ENCODE measurements at regions not wholly inside any gene's neighbourhood (a gene's known extent, or its start where the extent isn't known, plus 50 kb on each side); places are given as distances from the start of the nearest gene placed in this dataset.

DNA sequence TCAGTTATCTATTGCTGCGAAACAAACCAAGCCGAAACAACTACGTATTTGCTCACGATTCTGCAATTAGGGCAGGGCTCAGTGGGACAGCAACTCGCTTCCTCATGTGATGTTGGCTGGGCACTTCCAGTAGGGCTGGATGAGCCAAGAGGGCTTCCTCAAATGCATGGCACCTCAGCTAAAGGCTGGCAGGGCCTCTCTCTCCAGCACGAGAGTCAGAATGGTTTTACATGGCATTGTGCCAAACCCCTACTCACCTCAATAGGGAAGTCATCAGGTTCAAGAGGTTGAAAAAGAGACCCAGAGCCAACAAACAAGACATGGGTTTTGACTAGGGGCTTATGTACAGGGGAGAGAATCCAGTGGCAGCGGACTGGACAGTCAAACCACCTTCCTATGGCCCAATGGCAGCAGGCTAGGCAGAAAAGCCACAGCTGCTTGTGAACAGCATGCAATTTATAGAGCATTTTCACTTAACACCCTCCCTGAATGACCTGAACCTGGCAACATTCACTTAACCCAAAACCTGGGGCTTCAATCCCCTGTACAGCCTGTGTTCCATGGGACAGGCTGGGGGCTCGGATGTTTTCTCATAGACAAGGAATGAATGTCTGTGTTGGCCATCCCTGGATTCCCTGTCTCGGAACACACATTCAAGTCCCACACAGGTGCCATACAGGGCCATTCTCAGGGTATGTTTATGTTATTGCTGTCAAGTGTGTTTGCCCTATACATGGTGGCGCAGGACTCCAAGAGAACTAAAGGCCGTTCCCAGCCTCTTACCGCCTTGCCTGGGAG, 154.2 kb upstream of the NAV2 start:
- no peak for TF ChIP-seq CTCF (IDR thresholded peaks at IDR 0.05; ENCODE audit: insufficient read depth, low read depth, low read length)
- no peak for TF ChIP-seq EZH2 (IDR thresholded peaks at IDR 0.05; ENCODE audit: insufficient read depth, low read length)
- no peaks in the 10 kb centered on the region for H3K9me3 ChIP-seq (ENCODE audit: insufficient read depth, low read depth, low read length)
- Mint-ChIP-seq H3K27me3 (ENCODE audit: low read depth, unreplicated experiment) (peaks cover 39% of the 10 kb centered on the region), H3K4me1 (ENCODE audit: low read depth, unreplicated experiment) (peaks cover 4% of the 10 kb centered on the region), H3K27ac (ENCODE audit: unreplicated experiment) (no peak overlapping the region), H3K4me3 (ENCODE audit: unreplicated experiment) (no peak overlapping the region), H3K36me3 (ENCODE audit: low read depth, unreplicated experiment) (peaks cover 1% of the 10 kb centered on the region), H3K9me3 (ENCODE audit: unreplicated experiment) (no peaks in the 10 kb centered on the region)
- no peak for FAIRE-seq
- no peak for DNase-seq (ENCODE audit: low read depth)
- no peak overlapping the region for H3K9ac ChIP-seq (ENCODE audit: low read length)
- H2AFZ ChIP-seq (ENCODE audit: low read depth, low read length) = no peak overlapping the region
- no peaks in the 10 kb centered on the region for H3K4me1 ChIP-seq (ENCODE audit: insufficient read depth, low read length)
- H3K4me3 ChIP-seq (ENCODE audit: insufficient read depth, low read depth, low read length) = no peak overlapping the region
- no peaks in the 10 kb centered on the region for H4K20me1 ChIP-seq (ENCODE audit: insufficient read depth, low read length)
- peaks cover 15% of the 10 kb centered on the region for H3K27me3 ChIP-seq (ENCODE audit: insufficient read depth, low read length)
- H3K79me2 ChIP-seq (ENCODE audit: insufficient read depth, low read length) = no peaks in the 10 kb centered on the region
- H3K4me2 ChIP-seq (ENCODE audit: low read length) = no peak overlapping the region
- no peak overlapping the region for H3K27ac ChIP-seq (ENCODE audit: low read depth, low read length)
- no peaks in the 10 kb centered on the region for H3K36me3 ChIP-seq (ENCODE audit: insufficient read depth, low read length)

DNA sequence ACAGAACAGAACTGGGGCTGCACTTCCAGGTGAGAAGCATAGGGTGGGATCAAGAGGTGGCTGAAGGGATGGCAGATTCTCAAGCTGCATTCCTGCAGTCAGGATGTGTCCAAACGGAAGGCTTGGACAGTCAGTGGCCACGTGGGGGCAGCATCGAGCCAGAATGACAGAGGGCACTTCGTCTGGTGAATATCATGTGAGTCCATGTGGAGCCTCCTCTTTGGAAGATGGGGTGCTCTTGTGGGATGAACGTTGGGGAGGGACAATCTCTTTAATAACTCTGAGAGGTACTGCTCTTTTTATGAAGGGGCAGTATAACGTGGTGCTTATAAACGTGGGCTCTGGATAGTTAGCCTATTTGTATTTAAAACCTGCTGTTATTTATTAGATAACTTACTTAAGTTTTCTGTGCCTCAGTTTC, 154.9 kb upstream of the NAV2 start:
- H3K27ac ChIP-seq (ENCODE audit: low read depth, low read length) = no peak overlapping the region
- H4K20me1 ChIP-seq (ENCODE audit: insufficient read depth, low read length) = no peaks in the 10 kb centered on the region
- no peak overlapping the region for H3K27ac Mint-ChIP-seq (ENCODE audit: unreplicated experiment)
- DNase-seq (ENCODE audit: low read depth) (peak; percentile 23), FAIRE-seq (peak; percentile 17)
- peaks cover 1% of the 10 kb centered on the region for H3K36me3 Mint-ChIP-seq (ENCODE audit: low read depth, unreplicated experiment)
- no peaks in the 10 kb centered on the region for H3K9me3 ChIP-seq (ENCODE audit: insufficient read depth, low read depth, low read length)
- no peak overlapping the region for H2AFZ ChIP-seq (ENCODE audit: low read depth, low read length)
- no peak overlapping the region for H3K9ac ChIP-seq (ENCODE audit: low read length)
- TF ChIP-seq EZH2 (IDR thresholded peaks at IDR 0.05; ENCODE audit: insufficient read depth, low read length) (no peak), CTCF (IDR thresholded peaks at IDR 0.05; ENCODE audit: insufficient read depth, low read depth, low read length) (peak; percentile 94)
- H3K4me3 Mint-ChIP-seq (ENCODE audit: unreplicated experiment) = no peak overlapping the region
- no peaks in the 10 kb centered on the region for H3K79me2 ChIP-seq (ENCODE audit: insufficient read depth, low read length)
- peaks cover 34% of the 10 kb centered on the region for H3K27me3 Mint-ChIP-seq (ENCODE audit: low read depth, unreplicated experiment)
- H3K4me1 Mint-ChIP-seq (ENCODE audit: low read depth, unreplicated experiment) = peaks cover 4% of the 10 kb centered on the region
- H3K9me3 Mint-ChIP-seq (ENCODE audit: unreplicated experiment) = no peaks in the 10 kb centered on the region
- no peaks in the 10 kb centered on the region for H3K4me1 ChIP-seq (ENCODE audit: insufficient read depth, low read length)
- H3K4me3 ChIP-seq (ENCODE audit: insufficient read depth, low read depth, low read length) = no peak overlapping the region
- H3K27me3 ChIP-seq (ENCODE audit: insufficient read depth, low read length) = peaks cover 19% of the 10 kb centered on the region
- H3K36me3 ChIP-seq (ENCODE audit: insufficient read depth, low read length) = no peaks in the 10 kb centered on the region
- H3K4me2 ChIP-seq (ENCODE audit: low read length) = no peak overlapping the region

GRCh38 chr11:19557185-19557584, 155.5 kb upstream of the NAV2 start:
- Mint-ChIP-seq H3K4me3 (ENCODE audit: unreplicated experiment) (no peak overlapping the region), H3K36me3 (ENCODE audit: low read depth, unreplicated experiment) (peaks cover 1% of the 10 kb centered on the region), H3K27ac (ENCODE audit: unreplicated experiment) (no peak overlapping the region), H3K9me3 (ENCODE audit: unreplicated experiment) (no peaks in the 10 kb centered on the region), H3K27me3 (ENCODE audit: low read depth, unreplicated experiment) (peaks cover 31% of the 10 kb centered on the region), H3K4me1 (ENCODE audit: low read depth, unreplicated experiment) (peaks cover 4% of the 10 kb centered on the region)
- no peak overlapping the region for H3K27ac ChIP-seq (ENCODE audit: low read depth, low read length)
- peaks cover 22% of the 10 kb centered on the region for H3K27me3 ChIP-seq (ENCODE audit: insufficient read depth, low read length)
- no peak overlapping the region for H3K9ac ChIP-seq (ENCODE audit: low read length)
- no peaks in the 10 kb centered on the region for H3K4me1 ChIP-seq (ENCODE audit: insufficient read depth, low read length)
- TF ChIP-seq CTCF (IDR thresholded peaks at IDR 0.05; ENCODE audit: insufficient read depth, low read depth, low read length) = no peak
- no peak for TF ChIP-seq EZH2 (IDR thresholded peaks at IDR 0.05; ENCODE audit: insufficient read depth, low read length)
- H3K4me3 ChIP-seq (ENCODE audit: insufficient read depth, low read depth, low read length) = no peak overlapping the region
- H2AFZ ChIP-seq (ENCODE audit: low read depth, low read length) = no peak overlapping the region
- FAIRE-seq (no peak), DNase-seq (ENCODE audit: low read depth) (no peak)
- no peaks in the 10 kb centered on the region for H3K36me3 ChIP-seq (ENCODE audit: insufficient read depth, low read length)
- H3K4me2 ChIP-seq (ENCODE audit: low read length) = no peak overlapping the region
- H3K9me3 ChIP-seq (ENCODE audit: insufficient read depth, low read depth, low read length) = no peaks in the 10 kb centered on the region
- no peaks in the 10 kb centered on the region for H4K20me1 ChIP-seq (ENCODE audit: insufficient read depth, low read length)
- H3K79me2 ChIP-seq (ENCODE audit: insufficient read depth, low read length) = no peaks in the 10 kb centered on the region
